ENCODE measurements at regions not wholly inside any gene's neighbourhood (a gene's known extent, or its start where the extent isn't known, plus 50 kb on each side); places are given as distances from the start of the nearest gene placed in this dataset.
"Not testable (repeated sequence)": the region's sequence is repeated elsewhere in the genome, so short reads cannot be mapped to it uniquely, and the experiment has no call there.

DNA sequence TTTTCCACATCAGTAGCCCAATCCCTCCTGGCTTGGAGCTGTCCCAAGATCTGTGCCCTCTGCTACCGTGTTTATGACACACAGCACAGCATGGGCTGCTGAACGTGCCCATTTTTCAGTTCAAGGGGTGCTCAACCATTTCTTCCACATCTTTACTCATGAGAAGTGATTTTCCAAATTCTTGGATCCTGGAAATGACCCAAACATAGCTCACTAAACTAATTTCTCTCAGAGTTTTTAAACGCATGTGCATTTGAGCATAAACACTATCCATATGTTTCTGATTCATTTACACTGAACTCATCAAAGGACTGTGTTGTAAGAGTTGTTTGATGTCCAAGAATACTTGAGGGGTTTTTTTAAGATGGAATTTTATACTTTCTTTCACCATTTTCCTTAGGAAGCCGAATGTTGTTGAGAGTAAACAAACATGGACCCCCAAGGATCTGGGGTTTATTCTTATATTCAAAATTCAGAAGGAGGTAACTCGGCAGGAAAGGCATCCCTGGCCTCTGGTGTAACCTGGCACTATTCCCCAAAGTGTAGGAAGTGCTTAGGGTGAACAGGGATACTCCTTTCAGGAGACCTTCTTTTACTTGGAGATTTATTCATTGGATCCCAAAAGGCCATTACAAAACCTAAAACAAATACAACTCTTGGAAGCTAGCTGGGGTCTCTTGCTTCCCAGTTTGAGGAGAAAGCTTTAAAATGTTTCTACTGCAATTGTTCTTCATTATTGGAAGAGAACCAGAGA is 215.0 kb downstream of the BMP4 start:
- peak; percentile 57 for DNase-seq

- DNase-seq = no peak
Measured at GRCh38 chr14:53740570-53740969, 216.1 kb downstream of the BMP4 start.

DNA sequence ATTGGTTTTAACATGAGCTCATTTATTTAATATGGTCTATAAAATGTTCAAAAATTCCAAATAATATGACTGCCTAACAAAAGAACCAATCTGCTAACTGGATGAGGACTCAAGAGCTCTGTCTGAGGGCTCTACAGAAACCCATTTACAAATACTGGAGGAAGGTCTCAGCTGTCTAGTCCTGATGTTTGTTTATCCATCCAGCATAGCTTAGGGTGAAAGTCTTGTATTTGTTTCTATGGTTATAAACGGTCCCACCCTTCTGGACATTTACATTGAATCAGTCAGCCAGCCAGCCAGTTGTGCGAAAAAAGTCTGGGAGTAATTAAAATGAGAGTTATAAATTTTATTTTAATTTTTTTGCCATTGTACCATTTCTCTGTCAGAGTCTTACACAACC is 220.7 kb downstream of the BMP4 start:
- DNase-seq = no peak

DNA sequence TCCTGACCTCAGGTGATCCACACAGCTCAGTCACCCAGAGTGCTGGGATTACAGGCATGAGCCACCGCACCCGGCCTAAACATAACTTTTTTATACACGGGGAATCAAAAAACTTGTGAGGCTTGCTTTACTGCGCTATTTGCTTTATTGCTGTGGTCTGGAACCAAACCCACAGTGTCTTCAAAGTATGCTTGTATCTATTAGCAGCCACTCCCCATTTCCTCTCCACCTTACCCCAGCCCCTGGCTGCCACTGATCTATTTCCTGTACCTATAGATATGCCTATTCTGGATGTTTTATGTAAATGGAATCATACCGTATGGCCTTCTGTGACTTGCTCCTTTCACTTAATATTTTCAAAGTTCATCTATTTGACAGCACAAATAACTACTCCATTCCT is 233.4 kb downstream of the BMP4 start:
- no peak for DNase-seq

DNA sequence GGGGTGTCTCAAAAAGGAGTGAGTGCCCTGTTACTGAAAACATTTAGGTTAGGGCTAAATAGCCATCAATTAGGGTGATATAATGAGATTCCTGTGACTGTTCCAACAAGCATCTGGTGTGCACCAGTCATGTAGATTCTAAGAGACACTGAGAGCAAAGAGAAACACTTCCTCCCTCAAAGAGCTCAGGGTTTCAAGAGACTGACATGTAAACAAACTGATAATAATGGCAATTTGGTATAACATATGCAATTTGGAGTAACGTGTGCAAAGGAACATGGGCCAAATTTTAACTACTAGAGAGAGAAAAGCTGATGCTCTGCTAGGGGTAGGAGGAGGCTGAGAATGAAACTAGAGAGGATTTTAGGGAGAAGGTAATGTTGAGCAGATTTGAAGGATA is 237.1 kb downstream of the BMP4 start:
- DNase-seq = no peak

GRCh38 chr14:53716578-53716977 is 240.0 kb downstream of the BMP4 start:
- DNase-seq = no peak

DNA sequence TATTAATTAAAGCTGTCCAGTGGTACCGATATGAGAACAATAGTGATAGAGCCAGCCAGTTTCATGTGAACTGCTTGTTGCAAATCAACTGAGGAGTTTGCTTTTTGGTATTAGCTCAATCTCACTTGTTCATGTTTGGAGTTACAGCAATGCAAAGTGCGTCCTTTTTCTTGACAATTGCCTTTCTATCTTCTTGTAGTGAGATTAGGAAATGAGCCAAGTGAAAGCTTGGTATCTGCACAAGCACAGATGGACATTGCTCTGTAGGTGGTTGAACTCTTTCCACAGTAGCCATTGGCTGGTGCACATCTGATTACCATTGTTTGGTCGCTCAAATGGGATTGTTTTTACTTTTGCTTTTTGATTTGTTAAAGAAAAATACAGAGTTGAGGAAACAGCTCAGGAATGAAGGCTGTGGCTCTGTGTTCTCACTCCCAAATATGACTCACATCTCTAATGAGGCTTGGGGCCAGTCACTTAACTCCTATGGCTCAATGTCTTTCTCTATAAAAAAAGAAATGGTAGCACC is 241.4 kb downstream of the BMP4 start:
- peak; percentile 28 for DNase-seq

- no peak for DNase-seq
Measured at GRCh38 chr14:53714495-53715192, 242.0 kb downstream of the BMP4 start.

DNA sequence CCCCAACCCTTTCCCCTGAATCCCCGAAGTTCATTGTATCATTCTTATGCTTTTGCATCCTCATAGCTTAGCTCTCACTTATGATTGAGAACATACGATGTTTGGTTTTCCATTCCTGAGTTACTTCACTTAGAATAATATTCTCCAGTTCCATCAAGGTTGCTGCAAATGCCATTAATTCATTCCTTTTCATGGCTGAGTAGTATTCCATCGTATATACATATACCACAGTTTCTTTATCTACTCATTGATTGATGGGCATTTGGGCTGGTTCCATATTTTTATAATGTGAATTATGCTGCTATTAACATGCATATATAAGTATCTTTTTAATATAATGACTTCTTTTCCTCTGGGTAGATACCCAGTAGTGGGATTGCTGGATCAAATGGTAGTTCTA is 243.7 kb downstream of the BMP4 start:
- DNase-seq = not testable (repeated sequence)

GRCh38 chr14:53711205-53711604 is 245.4 kb downstream of the BMP4 start:
- DNase-seq = no peak

- no peak for DNase-seq
Measured at GRCh38 chr14:53710615-53711014, 246.0 kb downstream of the BMP4 start.

DNA sequence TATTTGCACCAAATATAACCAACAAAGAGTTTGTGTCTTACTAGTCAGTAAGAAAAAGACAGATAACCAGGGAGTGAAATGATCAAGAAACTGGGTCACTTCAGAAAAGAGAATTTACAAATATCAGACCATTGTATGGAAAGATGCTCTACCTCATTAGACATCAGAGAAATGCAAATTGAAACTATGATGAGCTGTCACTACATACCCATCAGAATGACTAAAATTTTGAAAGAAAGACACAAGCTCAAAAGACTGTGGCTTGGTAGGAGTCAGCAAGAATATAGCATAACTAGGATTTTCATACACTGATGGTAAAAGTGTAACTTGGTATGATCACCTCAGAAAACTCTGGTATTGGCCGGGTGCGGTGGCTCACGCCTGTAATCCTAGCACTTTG is 247.2 kb downstream of the BMP4 start:
- no peak for DNase-seq

DNA sequence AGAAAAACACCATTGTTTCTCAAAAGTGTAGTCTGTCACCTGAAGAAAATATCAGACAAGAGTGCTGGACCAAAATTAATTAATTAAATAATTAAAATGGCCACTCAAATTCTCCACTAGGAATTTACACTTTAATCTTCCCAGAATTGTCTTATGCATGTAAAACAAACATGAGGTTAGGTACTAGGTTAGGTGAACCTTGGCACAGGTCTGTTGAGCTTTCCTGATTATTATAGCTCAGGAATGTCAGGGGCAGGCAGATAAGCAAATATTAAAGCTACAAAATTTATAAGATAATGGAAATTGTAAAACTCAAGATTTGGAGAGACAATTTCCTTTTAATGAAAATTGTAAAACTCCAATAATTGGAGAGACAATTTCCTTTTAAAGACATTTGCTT is 253.2 kb downstream of the BMP4 start:
- DNase-seq = no peak

GRCh38 chr14:53701108-53701875 is 255.3 kb downstream of the BMP4 start:
- DNase-seq = no peak

DNA sequence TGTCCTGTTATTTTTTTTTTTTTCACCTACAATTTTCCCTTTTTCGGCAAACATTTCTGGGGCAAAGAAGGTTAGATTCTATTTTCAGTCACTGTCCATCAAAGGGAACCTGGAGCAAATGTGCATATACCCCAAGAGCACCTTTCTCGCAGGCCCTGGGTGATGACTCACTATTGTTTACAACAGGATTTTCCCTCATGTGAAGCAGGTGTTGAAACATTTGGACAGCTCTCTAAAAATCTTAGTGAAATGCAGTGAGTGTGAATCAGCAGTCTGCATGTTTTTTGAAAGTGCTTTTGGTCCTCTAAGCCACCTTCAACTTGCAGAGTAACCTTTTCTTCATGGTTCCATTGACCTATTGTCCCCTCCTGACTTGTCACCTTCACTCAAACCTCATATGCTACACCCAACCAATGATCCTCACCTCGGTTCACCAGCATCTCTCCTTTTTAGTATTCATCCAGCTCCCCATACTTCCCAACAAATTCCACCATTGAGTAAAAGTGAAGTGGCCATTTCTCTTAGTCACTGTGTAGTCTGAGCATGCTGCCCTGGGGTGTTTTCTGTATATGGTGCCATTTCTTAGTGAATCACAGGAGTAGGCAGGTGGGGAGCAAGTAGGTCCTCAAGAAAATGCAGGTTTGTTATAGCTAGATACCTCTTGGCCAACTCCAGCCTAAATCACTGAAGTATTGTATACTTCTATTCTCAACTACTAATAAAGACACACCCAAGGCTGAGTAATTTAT is 260.2 kb downstream of the BMP4 start:
- DNase-seq = no peak

GRCh38 chr14:53695692-53696214 is 260.9 kb downstream of the BMP4 start:
- DNase-seq = no peak

DNA sequence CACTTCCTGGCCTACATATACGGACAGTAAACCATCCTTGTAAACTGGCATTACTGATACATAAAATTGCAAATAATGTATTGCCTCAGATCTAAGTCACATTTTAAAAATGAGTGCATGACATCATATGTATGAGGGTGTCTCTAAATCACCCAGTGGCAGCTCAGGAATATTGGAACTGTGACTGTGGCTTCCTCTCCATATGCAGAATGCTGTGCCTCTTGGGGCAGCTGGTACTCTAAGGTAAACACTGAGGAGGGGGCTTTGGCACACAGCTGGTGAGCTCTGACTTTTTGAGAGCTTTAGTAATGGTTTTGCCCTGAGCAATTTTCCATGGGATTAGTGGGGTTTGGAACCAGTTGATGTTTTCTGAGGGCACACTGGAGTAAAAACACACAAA is 263.7 kb downstream of the BMP4 start:
- DNase-seq = no peak

- no peak for DNase-seq
Measured at GRCh38 chr14:53692451-53692850, 264.2 kb downstream of the BMP4 start.

DNA sequence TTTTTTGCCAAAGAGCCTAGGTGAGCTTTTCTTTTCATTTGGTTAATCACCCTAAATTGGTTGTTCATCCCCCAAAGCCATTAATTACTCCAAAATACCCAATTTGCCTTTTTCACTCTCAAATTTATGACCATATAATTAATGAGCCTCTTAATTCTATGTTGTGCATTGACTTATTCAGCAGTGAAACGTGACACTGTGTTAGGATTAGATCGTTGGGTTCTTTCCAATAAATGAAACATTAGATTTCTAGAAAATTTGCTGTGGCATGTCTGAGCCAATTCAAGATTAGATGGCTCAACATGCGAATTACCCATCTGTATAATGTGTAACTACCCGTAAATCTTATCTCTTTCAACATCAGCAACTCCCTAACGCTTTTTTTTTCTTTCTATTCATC is 273.4 kb downstream of the BMP4 start:
- DNase-seq = no peak

DNA sequence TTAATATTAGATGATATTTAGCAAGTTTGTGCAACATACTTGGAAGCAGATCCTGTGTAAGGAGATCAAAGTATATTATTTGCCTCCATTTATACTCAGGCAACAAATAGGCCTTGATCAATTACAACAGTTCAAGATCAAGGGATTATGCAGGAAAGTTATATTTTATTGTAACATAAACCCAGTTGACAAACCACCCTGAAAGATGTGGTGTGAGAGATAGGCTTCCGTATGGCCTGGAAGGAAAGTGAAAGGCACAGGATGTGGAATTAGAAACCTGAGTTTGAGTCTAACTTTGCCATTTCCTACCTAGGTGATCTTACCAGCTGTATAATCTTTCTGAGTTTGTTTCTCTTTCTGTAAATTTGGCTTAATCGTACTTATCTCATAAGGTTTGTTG is 284.1 kb downstream of the BMP4 start:
- DNase-seq = no peak

DNA sequence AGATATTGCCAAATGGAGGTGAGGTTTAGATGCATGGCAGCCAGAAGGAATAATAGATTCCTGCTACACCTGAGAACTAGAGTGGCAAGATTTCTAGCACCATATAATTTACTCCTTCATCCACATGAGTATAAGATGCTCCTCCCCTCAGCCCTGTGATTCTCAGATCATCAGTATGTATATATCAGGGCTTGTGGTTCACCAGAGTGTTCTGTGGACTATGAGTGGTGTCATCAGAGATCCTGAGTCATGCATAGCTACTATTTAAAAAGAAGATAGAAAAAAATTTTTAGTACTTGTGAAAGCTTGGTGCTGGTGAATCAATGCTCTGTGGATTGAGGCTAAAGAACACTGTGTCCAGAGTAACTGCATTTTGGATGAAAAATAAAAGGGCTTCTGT is 285.9 kb downstream of the BMP4 start:
- DNase-seq = peak; percentile 87

DNA sequence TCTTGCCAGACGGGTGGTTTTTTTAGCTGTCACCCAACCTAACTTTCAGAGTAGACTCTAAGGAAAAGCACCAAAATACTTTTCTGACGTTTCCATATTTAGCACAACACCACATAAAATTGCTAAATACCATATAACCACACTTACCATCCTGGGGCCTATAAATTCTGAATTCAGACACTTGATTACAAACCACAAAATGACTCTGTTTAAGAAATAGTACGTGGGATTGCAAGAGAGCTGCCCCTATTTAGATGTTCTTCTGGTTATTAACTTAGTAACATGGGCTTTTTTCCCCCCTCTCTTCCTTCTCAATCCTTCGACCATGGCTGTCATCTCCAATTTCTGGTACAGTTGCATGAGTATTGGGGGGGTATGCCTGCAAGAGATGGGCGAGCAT is 287.7 kb downstream of the BMP4 start:
- DNase-seq = peak; percentile 76

- no peak for DNase-seq
Measured at GRCh38 chr14:53663709-53664108, 292.9 kb downstream of the BMP4 start.

All from fibroblast of upper back skin (primary cell).